H1 (cell line): ENCODE measurements at regions not wholly inside any gene's neighbourhood (a gene's known extent, or its start where the extent isn't known, plus 50 kb on each side); places are given as distances from the start of the nearest gene placed in this dataset.

Experiments used
- CTCF ChIA-PET: fragments of 300-600 bp; sonication (Branson Sonifier 250); formaldehyde crosslinking; loops from one replicate; lab custom pipeline; 2021; ENCODE audit not compliant: partially characterized antibody; lab: Charles Lee
- POLR2A ChIA-PET: fragments of 300-600 bp; sonication (Branson Sonifier 250); formaldehyde crosslinking; loops from one replicate; lab custom pipeline; 2021; ENCODE audit warnings: inconsistent platforms; ENCODE audit not compliant: partially characterized antibody; lab: Charles Lee
- DNase-seq, 2 experiments: peaks; one replicate each; pipeline versions ENCODE4 v3.0.0 to v3.0.0-alpha.2; 2010 to 2022; ENCODE audit warnings: low spot score in 2 of 2, low read depth in 1 of 2, mixed read lengths in 1 of 2
- FAIRE-seq: peaks from 2 replicates; lab custom pipeline; 2011; peaks lifted over from hg19 to GRCh38; lab: Jason Lieb, UNC
- H2AFZ ChIP-seq: 2 replicates; pipeline ENCODE4 v1.8.1; 2012; ENCODE audit warnings: low read length, inconsistent platforms
- H2AK5ac ChIP-seq: 2 replicates; pipeline ENCODE4 v1.6.1; 2013; ENCODE audit warnings: low read depth, low read length
- H2BK120ac ChIP-seq: replicated peaks from 2 replicates; pipeline ENCODE3; 2013; ENCODE audit warnings: low read depth, low read length, inconsistent platforms
- H2BK12ac ChIP-seq: 2 replicates; pipeline ENCODE4 v1.6.1; 2013; ENCODE audit warnings: low read depth, low read length
- H2BK15ac ChIP-seq: 2 replicates; pipeline ENCODE4 v1.6.1; 2013; ENCODE audit warnings: low read length
- H2BK20ac ChIP-seq: 2 replicates; pipeline ENCODE4 v1.6.1; 2013; ENCODE audit warnings: low read length
- H2BK5ac ChIP-seq: 2 replicates; pipeline ENCODE4 v1.6.1; 2013; ENCODE audit warnings: low read depth, low read length
- H3K14ac ChIP-seq: 2 replicates; pipeline ENCODE4 v1.6.1; 2013; ENCODE audit warnings: inconsistent platforms; ENCODE audit not compliant: insufficient read length
- H3K18ac ChIP-seq: 2 replicates; pipeline ENCODE4 v1.6.1; 2013; ENCODE audit warnings: low read length; ENCODE audit errors: extremely low read depth
- H3K23ac ChIP-seq: 2 replicates; pipeline ENCODE4 v1.6.1; 2013; ENCODE audit warnings: inconsistent platforms; ENCODE audit not compliant: insufficient read length
- H3K23me2 ChIP-seq: 2 replicates; pipeline ENCODE4 v1.6.1; 2013; ENCODE audit warnings: low read depth, low read length
- H3K27ac ChIP-seq: 2 replicates; pipeline ENCODE4 v1.6.1; 2011; ENCODE audit warnings: low read depth, low read length, inconsistent platforms
- H3K27me3 ChIP-seq, 4 experiments: replicated peaks in 1 of 4; 1 replicate in 1 of 4; 2 replicates in 3 of 4; pipeline versions ENCODE4 v1.6.1 to v1.8.1; 2011 to 2013; ENCODE audit warnings: low read length in 3 of 4, mild to moderate bottlenecking in 3 of 4, inconsistent platforms in 2 of 4, mixed read lengths in 2 of 4, moderate library complexity in 1 of 4; ENCODE audit not compliant: control insufficient read depth in 3 of 4, insufficient read depth in 3 of 4; ENCODE audit errors: extremely low read depth in 1 of 4
- H3K36me3 ChIP-seq, 4 experiments: 2 replicates each; pipeline versions ENCODE4 v1.6.1 to v1.8.1; 2011 to 2013; ENCODE audit warnings: mild to moderate bottlenecking in 4 of 4, low read length in 3 of 4, moderate library complexity in 2 of 4, control low read depth in 1 of 4, inconsistent platforms in 1 of 4; ENCODE audit not compliant: insufficient read depth in 4 of 4, control insufficient read depth in 2 of 4
- H3K4ac ChIP-seq: replicated peaks from 2 replicates; pipeline ENCODE3; 2013; ENCODE audit warnings: low read length, low read depth, mixed read lengths, inconsistent platforms; ENCODE audit not compliant: insufficient read length
- H3K4me1 ChIP-seq, 4 experiments: replicated peaks in 1 of 4; 1 replicate in 1 of 4; 2 replicates in 3 of 4; pipeline versions ENCODE4 v1.6.1 to v1.8.1; 2011 to 2013; ENCODE audit warnings: low read length in 3 of 4, inconsistent platforms in 2 of 4, mixed read lengths in 1 of 4; ENCODE audit not compliant: insufficient read depth in 4 of 4, control insufficient read depth in 3 of 4
- H3K4me2 ChIP-seq, 2 experiments: 2 replicates each; pipeline versions ENCODE4 v1.6.1 to v1.8.1; 2011 to 2013; ENCODE audit warnings: low read depth in 2 of 2, low read length in 2 of 2, control low read depth in 1 of 2, inconsistent platforms in 1 of 2, mild to moderate bottlenecking in 1 of 2; ENCODE audit not compliant: insufficient read depth in 1 of 2
- H3K4me3 ChIP-seq, 4 experiments: fragments of 200-600, 300-600 bp in 1 of 4; sonication (generic), shearing (Covaris generic), sonication (Bioruptor Twin) in 1 of 4; 2 replicates each; pipeline versions ENCODE4 v1.5.1 to v1.8.1; 2011 to 2016; ENCODE audit warnings: low read length in 4 of 4, low read depth in 3 of 4, control low read depth in 2 of 4, inconsistent platforms in 2 of 4, mild to moderate bottlenecking in 2 of 4, mixed read lengths in 1 of 4, moderate library complexity in 1 of 4; ENCODE audit not compliant: insufficient read depth in 2 of 4; ENCODE audit errors: extremely low read depth in 1 of 4
- H3K56ac ChIP-seq: replicated peaks from 2 replicates; pipeline ENCODE3; 2013; ENCODE audit warnings: low read depth, mild to moderate bottlenecking, mixed read lengths, low read length, inconsistent platforms; ENCODE audit not compliant: insufficient read length
- H3K79me1 ChIP-seq: 2 replicates; pipeline ENCODE4 v1.6.1; 2013; ENCODE audit warnings: low read depth, low read length, control low read depth
- H3K79me2 ChIP-seq, 2 experiments: 2 replicates each; pipeline versions ENCODE4 v1.6.1 to v1.8.1; 2012 to 2013; ENCODE audit warnings: low read length in 2 of 2, mild to moderate bottlenecking in 2 of 2, inconsistent platforms in 1 of 2; ENCODE audit not compliant: insufficient read depth in 2 of 2, control insufficient read depth in 1 of 2
- H3K9ac ChIP-seq, 4 experiments: replicated peaks in 1 of 4; 1 replicate in 1 of 4; 2 replicates in 3 of 4; pipeline versions ENCODE4 v1.6.1 to v1.8.1; 2011 to 2013; ENCODE audit warnings: low read depth in 3 of 4, low read length in 3 of 4, control low read depth in 2 of 4, mild to moderate bottlenecking in 2 of 4, moderate library complexity in 2 of 4, inconsistent platforms in 1 of 4; ENCODE audit errors: extremely low read depth in 1 of 4
- H3K9me3 ChIP-seq, 2 experiments: 2 replicates each; pipeline versions ENCODE4 v1.6.1 to v1.8.1; 2012 to 2013; ENCODE audit warnings: mild to moderate bottlenecking in 2 of 2, moderate library complexity in 2 of 2, control low read depth in 1 of 2, inconsistent platforms in 1 of 2, low read depth in 1 of 2, low read length in 1 of 2, mixed read lengths in 1 of 2; ENCODE audit not compliant: insufficient read depth in 2 of 2
- H4K20me1 ChIP-seq, 2 experiments: replicated peaks in 1 of 2; 2 replicates each; pipeline versions ENCODE3 to v1.8.1; 2011 to 2013; ENCODE audit warnings: inconsistent platforms in 2 of 2, low read length in 2 of 2, mild to moderate bottlenecking in 1 of 2; ENCODE audit not compliant: insufficient read depth in 2 of 2, control insufficient read depth in 1 of 2
- H4K5ac ChIP-seq: 2 replicates; pipeline ENCODE4 v1.6.1; 2013; ENCODE audit warnings: low read length, low read depth, mixed read lengths, inconsistent platforms; ENCODE audit not compliant: insufficient read length
- H4K8ac ChIP-seq: 2 replicates; pipeline ENCODE4 v1.8.0; 2013; ENCODE audit warnings: mild to moderate bottlenecking, moderate library complexity, low read length, inconsistent platforms; ENCODE audit not compliant: insufficient read depth; ENCODE audit errors: extremely low read depth
- H4K91ac ChIP-seq: replicated peaks from 2 replicates; pipeline ENCODE3; 2013; ENCODE audit warnings: low read length, mixed read lengths, inconsistent platforms; ENCODE audit not compliant: insufficient read length
- BCL11A ChIP-seq, 2 experiments: IDR thresholded peaks; one replicate each; pipeline ENCODE4 v1.6.1; 2011; ENCODE audit warnings: low read depth in 2 of 2, low read length in 2 of 2, mild to moderate bottlenecking in 2 of 2
- CTBP2 ChIP-seq: IDR thresholded peaks from 2 replicates; pipeline ENCODE4 v1.7.0; 2011; ENCODE audit warnings: borderline replicate concordance, mild to moderate bottlenecking, moderate library complexity, mixed read lengths, low read length; ENCODE audit not compliant: insufficient read depth, insufficient read length
- EGR1 ChIP-seq: IDR thresholded peaks from 2 replicates; pipeline ENCODE4 v1.6.1; 2011; ENCODE audit warnings: low read depth, low read length, borderline replicate concordance
- GABPA ChIP-seq: IDR thresholded peaks from 2 replicates; pipeline ENCODE4 v1.6.1; 2011; ENCODE audit warnings: mild to moderate bottlenecking, low read length, moderate library complexity, borderline replicate concordance; ENCODE audit not compliant: insufficient read depth
- KDM4A ChIP-seq: IDR thresholded peaks from one replicate; pipeline ENCODE4 v1.7.1; 2012; ENCODE audit warnings: low read depth, mild to moderate bottlenecking, moderate library complexity, low read length, inconsistent platforms; ENCODE audit not compliant: severe bottlenecking
- KDM5A ChIP-seq: fragments of 200-600 bp; IDR thresholded peaks from 2 replicates; pipeline ENCODE4 v1.7.1; 2012; ENCODE audit warnings: mild to moderate bottlenecking, low read length, inconsistent platforms, mixed read lengths
- MAFK ChIP-seq: IDR thresholded peaks from 2 replicates; pipeline ENCODE4 v1.6.1; 2012; ENCODE audit warnings: low read depth, mild to moderate bottlenecking, improper control_type of control experiment, low read length
- SP1 ChIP-seq: IDR thresholded peaks from 2 replicates; pipeline ENCODE4 v1.6.1; 2011; ENCODE audit warnings: low read depth, low read length
- SP2 ChIP-seq: IDR thresholded peaks from 2 replicates; pipeline ENCODE4 v1.6.1; 2012; ENCODE audit warnings: mild to moderate bottlenecking, low read length, inconsistent platforms
- SUZ12 ChIP-seq: fragments of 200-600 bp; sonication (generic); IDR thresholded peaks from 2 replicates; pipeline ENCODE4 v1.6.1; 2012; ENCODE audit warnings: mild to moderate bottlenecking, inconsistent platforms, low read length, moderate library complexity, mixed read lengths
- TEAD4 ChIP-seq: IDR thresholded peaks from 2 replicates; pipeline ENCODE4 v1.6.1; 2012; ENCODE audit warnings: low read depth, low read length, inconsistent platforms, mixed read lengths
- ZNF274 ChIP-seq: IDR thresholded peaks from 2 replicates; pipeline ENCODE4 v1.7.0; 2012; ENCODE audit warnings: low read length, borderline replicate concordance; ENCODE audit errors: extremely low read depth
- WGBS, 2 experiments: shearing (Covaris generic) in 1 of 2; methylation state at CpG; one replicate each; pipeline versions ENCODE4 v1.1.6 to v1.1.7; 2013 to 2015; ENCODE audit warnings: low lambda C conversion rate in 2 of 2, mixed read lengths in 2 of 2, inconsistent platforms in 1 of 2, low coverage in 1 of 2, missing lambda C conversion rate in 1 of 2; ENCODE audit not compliant: insufficient replicate concordance in 2 of 2, insufficient coverage in 1 of 2, insufficient read length in 1 of 2; ENCODE audit errors: extremely low coverage in 1 of 2, missing lambda C conversion rate in 1 of 2; 5-methylcytosine and 5-hydroxymethylcytosine counted together
- TF ChIP-seq, protein P1 (sequence below): IDR thresholded peaks from 2 replicates; pipeline ENCODE4 v1.6.1; 2011; ENCODE audit warnings: low read depth, mild to moderate bottlenecking, low read length; ENCODE audit not compliant: insufficient read depth

DNA sequence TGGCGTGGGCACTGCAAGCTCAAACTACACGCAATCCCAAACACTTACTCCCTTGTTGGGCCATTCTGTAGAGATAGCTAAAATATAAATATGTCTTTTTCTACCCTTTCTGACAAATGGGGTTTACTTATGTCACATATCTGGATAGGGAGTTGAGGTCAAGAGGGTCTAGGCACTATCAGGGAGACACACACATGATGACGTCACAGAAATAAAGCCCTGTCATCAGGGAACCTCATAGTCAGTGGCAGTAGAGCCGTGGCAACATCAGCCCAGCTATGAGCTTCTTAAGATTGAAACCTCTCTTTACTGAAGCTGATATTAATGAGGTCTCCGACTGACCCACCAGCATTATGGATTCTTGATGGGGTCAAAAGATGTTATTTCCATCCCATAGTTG is 234.6 kb upstream of the CDH7 start:
- no peak overlapping the region for H3K23ac ChIP-seq
- H2BK15ac ChIP-seq = no peak overlapping the region
- H4K20me1 ChIP-seq = no peaks in the 10 kb centered on the region
- DNase-seq = no peak
- no peak overlapping the region for H3K4me3 ChIP-seq
- H2BK120ac ChIP-seq = no peak overlapping the region
- H4K91ac ChIP-seq = no peak overlapping the region
- no peaks in the 10 kb centered on the region for H3K4me1 ChIP-seq
- no peaks in the 10 kb centered on the region for H3K79me1 ChIP-seq
- no peak overlapping the region for H2BK5ac ChIP-seq
- ChIA-PET POLR2A (no interaction called here), CTCF (no interaction called here)
- H3K9ac ChIP-seq = no peak overlapping the region
- H3K56ac ChIP-seq = no peak overlapping the region
- H2BK12ac ChIP-seq = no peak overlapping the region
- H3K27ac ChIP-seq = no peak overlapping the region
- no peaks in the 10 kb centered on the region for H3K79me2 ChIP-seq
- H3K9me3 ChIP-seq = no peaks in the 10 kb centered on the region
- H3K4me2 ChIP-seq = no peak overlapping the region
- no peaks in the 10 kb centered on the region for H3K36me3 ChIP-seq
- no peak overlapping the region for H2BK20ac ChIP-seq
- H3K23me2 ChIP-seq = no peaks in the 10 kb centered on the region
- no peak overlapping the region for H3K14ac ChIP-seq
- no peak overlapping the region for H3K18ac ChIP-seq
- no peak overlapping the region for H4K5ac ChIP-seq
- no peak overlapping the region for H3K4ac ChIP-seq
- no peak overlapping the region for H2AFZ ChIP-seq
- no peak overlapping the region for H4K8ac ChIP-seq
- no peaks in the 10 kb centered on the region for H3K27me3 ChIP-seq
- H2AK5ac ChIP-seq = no peak overlapping the region
- WGBS, 2 experiments = 88% methylated on average over 5 of the region's 5 CpGs; no CpG with 5 or more reads in 1 of the 2 experiments
- FAIRE-seq = no peak
- no peak for TF ChIP-seq KDM5A
- no peak for TF ChIP-seq TEAD4
- no peak for TF ChIP-seq SP2
- TF ChIP-seq EGR1 = no peak
- TF ChIP-seq BCL11A (IDR thresholded peaks at IDR 0.05; ENCODE audit: low read depth in 2 of 2, low read length in 2 of 2) = no peak
- no peak for TF ChIP-seq SP1
- TF ChIP-seq ZNF274 = no peak
- no peak for TF ChIP-seq CTBP2
- no peak for TF ChIP-seq GABPA
- no peak for TF ChIP-seq MAFK
- TF ChIP-seq, protein P1, sequence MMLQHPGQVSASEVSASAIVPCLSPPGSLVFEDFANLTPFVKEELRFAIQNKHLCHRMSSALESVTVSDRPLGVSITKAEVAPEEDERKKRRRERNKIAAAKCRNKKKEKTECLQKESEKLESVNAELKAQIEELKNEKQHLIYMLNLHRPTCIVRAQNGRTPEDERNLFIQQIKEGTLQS = no peak
- TF ChIP-seq KDM4A = no peak
- TF ChIP-seq SUZ12 = no peak
